Peyer's patch (tissue), 4 donors: ENCODE measurements at regions not wholly inside any gene's neighbourhood (a gene's known extent, or its start where the extent isn't known, plus 50 kb on each side); places are given as distances from the start of the nearest gene placed in this dataset.

Experiments used
- DNase-seq, 3 donors: peaks; one replicate each; pipeline ENCODE4 v3.0.0-alpha.2; 2017 to 2019
- H3K27ac ChIP-seq, 4 donors: fragments of 200-600 bp; sonication (generic); one replicate each; pipeline ENCODE4 v1.5.1; 2016 to 2019
- H3K27me3 ChIP-seq, 2 donors: fragments of 200-600 bp; sonication (generic); one replicate each; pipeline ENCODE4 v1.5.1; 2019
- H3K36me3 ChIP-seq, 3 donors: fragments of 200-600 bp; sonication (generic); one replicate each; pipeline ENCODE4 v1.5.1; 2016 to 2019
- H3K4me1 ChIP-seq, 4 donors: fragments of 200-600 bp; sonication (generic); one replicate each; pipeline ENCODE4 v1.5.1; 2016 to 2019
- H3K4me3 ChIP-seq, 4 donors: fragments of 200-600 bp; sonication (generic); 1 replicate in 3 of 4; 2 replicates in 1 of 4; pipeline ENCODE4 v1.5.1; 2016 to 2019; ENCODE audit warnings: mild to moderate bottlenecking in 1 of 4
- H3K9me3 ChIP-seq, 4 donors: fragments of 200-600 bp; sonication (generic); one replicate each; pipeline ENCODE4 v1.5.1; 2016 to 2019; ENCODE audit warnings: mild to moderate bottlenecking in 1 of 4
- CTCF ChIP-seq, 6 experiments: fragments of 450-650 bp in 4 of 6; fragments of 200-600 bp in 2 of 6; sonication (generic) in 1 of 6; IDR thresholded peaks; one replicate each; pipeline ENCODE4 v1.5.1; 2017 to 2019; ENCODE audit warnings: antibody characterized with exemption in 6 of 6, mild to moderate bottlenecking in 3 of 6, moderate library complexity in 1 of 6
- POLR2A ChIP-seq, 2 donors: fragments of 450-650 bp; IDR thresholded peaks; one replicate each; pipeline ENCODE4 v1.5.1; 2017; ENCODE audit warnings: antibody characterized with exemption in 2 of 2, mild to moderate bottlenecking in 2 of 2, moderate library complexity in 2 of 2

DNA sequence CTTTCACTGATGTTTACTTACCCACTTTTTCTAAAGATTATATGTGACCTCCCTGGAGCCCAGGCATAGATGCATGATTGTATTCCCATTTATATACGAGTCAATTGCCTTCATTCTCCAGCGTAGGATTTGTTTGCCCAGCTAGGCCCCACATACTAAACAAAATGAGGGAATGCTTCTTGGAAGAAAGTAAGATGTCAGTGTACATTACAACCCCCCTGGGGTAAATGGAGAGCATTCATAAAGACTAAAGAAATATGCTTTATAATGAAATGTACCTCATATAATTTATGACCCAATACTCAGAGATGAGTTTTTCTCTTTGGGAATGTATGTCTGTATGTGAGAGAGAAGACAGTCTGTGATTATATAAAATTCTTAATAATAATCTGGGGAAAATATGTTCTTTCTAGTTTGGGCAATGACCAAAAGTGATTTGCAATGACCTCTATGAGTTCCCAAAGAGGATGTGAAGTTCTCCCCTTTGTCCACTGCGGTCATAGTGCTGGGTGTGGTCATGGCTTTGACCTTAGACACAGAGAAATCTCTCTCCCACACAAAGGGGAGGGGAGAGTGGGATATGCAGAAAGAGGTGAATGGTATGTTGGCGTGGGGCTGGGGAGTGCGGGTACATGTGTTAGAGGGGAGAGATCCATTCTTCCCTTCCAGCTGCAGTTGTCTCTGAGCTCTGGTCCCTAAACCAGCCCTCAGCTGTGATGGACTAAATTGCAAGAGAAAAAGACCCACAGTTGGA, 175.6 kb downstream of the EN1 start:
- no peak for DNase-seq
- no peaks in the 10 kb centered on the region for H3K4me1 ChIP-seq

DNA sequence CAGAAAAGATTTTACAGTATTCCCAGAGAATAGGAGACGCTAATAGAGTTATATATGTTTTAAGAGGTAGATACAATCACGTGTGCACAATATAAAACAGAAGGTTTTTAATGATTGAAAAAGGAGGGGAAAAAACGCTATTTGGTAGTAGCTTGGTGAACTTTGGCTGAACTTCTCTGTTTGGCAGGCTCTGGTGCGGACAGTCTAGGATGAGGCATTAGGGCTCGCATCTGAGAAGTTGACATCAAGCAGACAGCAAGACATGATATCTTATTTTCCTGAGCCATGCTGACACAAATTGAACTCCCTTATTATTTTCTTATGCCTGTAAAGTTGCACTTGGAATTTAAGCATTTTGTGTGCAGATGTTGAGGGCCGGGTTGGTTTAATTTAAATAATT, 176.6 kb downstream of the EN1 start:
- Histone ChIP-seq H3K27ac (no peak overlapping the region), H3K4me3 (no peak overlapping the region), H3K27me3 (no peaks in the 10 kb centered on the region), H3K36me3 (no peaks in the 10 kb centered on the region), H3K9me3 (no peaks in the 10 kb centered on the region), H3K4me1 (no peaks in the 10 kb centered on the region)
- TF ChIP-seq CTCF (IDR thresholded peaks at IDR 0.05) (no peak), POLR2A (IDR thresholded peaks at IDR 0.05) (no peak)
- DNase-seq: no peak

More for the DNA sequence above, 175.6 kb downstream of the EN1 start:
- H3K27me3 ChIP-seq: no peaks in the 10 kb centered on the region
- H3K4me3 ChIP-seq: no peak overlapping the region
- H3K27ac ChIP-seq: no peak overlapping the region
- TF ChIP-seq POLR2A (IDR thresholded peaks at IDR 0.05) (no peak), CTCF (IDR thresholded peaks at IDR 0.05) (no peak)
- H3K9me3 ChIP-seq: no peaks in the 10 kb centered on the region
- H3K36me3 ChIP-seq: no peaks in the 10 kb centered on the region

DNA sequence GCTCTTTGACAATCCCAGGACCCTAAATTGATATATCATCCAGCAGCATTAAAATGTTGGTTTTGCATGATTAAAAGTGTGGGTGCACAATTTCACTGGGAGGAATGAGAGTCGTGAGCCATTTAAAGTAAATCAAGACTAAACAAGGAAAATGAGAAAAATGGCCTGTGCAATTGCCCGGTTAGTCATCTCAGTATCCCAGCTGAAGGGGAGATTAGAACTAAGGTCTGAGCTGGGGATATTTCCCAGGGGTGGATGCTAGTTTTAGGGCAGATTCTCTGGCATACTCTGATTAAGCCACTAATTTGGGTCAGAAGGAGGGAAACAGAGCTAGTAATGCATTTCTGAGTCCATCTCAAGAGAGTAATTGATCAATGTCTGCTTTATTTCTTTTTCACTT, 177.2 kb downstream of the EN1 start:
- TF ChIP-seq POLR2A (IDR thresholded peaks at IDR 0.05) (no peak), CTCF (IDR thresholded peaks at IDR 0.05) (no peak)
- no peak for DNase-seq
- Histone ChIP-seq H3K36me3 (no peaks in the 10 kb centered on the region), H3K4me3 (no peak overlapping the region), H3K9me3 (no peaks in the 10 kb centered on the region), H3K4me1 (no peaks in the 10 kb centered on the region), H3K27me3 (no peaks in the 10 kb centered on the region), H3K27ac (no peak overlapping the region)

- H3K9me3 ChIP-seq: no peaks in the 10 kb centered on the region
- no peak overlapping the region for H3K4me3 ChIP-seq
- no peaks in the 10 kb centered on the region for H3K27me3 ChIP-seq
- H3K36me3 ChIP-seq: no peaks in the 10 kb centered on the region
- DNase-seq: no peak
- TF ChIP-seq CTCF (IDR thresholded peaks at IDR 0.05): no peak
- TF ChIP-seq POLR2A (IDR thresholded peaks at IDR 0.05): no peak
- no peaks in the 10 kb centered on the region for H3K4me1 ChIP-seq
- H3K27ac ChIP-seq: no peak overlapping the region
These were observed 177.8 kb downstream of the EN1 start for GRCh38 chr2:118669654-118670053.

GRCh38 chr2:118668431-118669424, 178.7 kb downstream of the EN1 start:
- TF ChIP-seq CTCF (IDR thresholded peaks at IDR 0.05) (no peak), POLR2A (IDR thresholded peaks at IDR 0.05) (no peak)
- no peak for DNase-seq
- H3K9me3 ChIP-seq: no peaks in the 10 kb centered on the region
- H3K4me1 ChIP-seq: no peaks in the 10 kb centered on the region
- no peak overlapping the region for H3K4me3 ChIP-seq
- H3K27me3 ChIP-seq: no peaks in the 10 kb centered on the region
- no peaks in the 10 kb centered on the region for H3K36me3 ChIP-seq
- H3K27ac ChIP-seq: no peak overlapping the region
